Common myeloid progenitor, CD34-positive (primary cell): ENCODE measurements at regions not wholly inside any gene's neighbourhood (a gene's known extent, or its start where the extent isn't known, plus 50 kb on each side); places are given as distances from the start of the nearest gene placed in this dataset.

ENCODE experiments used
- CTCF ChIA-PET: fragments of 350-600 bp; sonication (Branson Sonifier 250); formaldehyde crosslinking; loops from one replicate; lab custom pipeline; 2021; ENCODE audit warnings: antibody characterized with exemption; lab: Charles Lee
- POLR2A ChIA-PET: fragments of 350-600 bp; sonication (Branson Sonifier 250); formaldehyde crosslinking; loops from one replicate; lab custom pipeline; 2021; ENCODE audit warnings: antibody characterized with exemption; lab: Charles Lee
- DNase-seq, 3 donors: peaks; one replicate each; pipeline versions ENCODE4 v3.0.0 to v3.0.0-alpha.2; 2013
- H3K27ac ChIP-seq, 2 experiments: 1 replicate in 1 of 2; 2 replicates in 1 of 2; pipeline ENCODE4 v1.7.0; 2013; ENCODE audit warnings: inconsistent platforms in 2 of 2, low read length in 2 of 2, mild to moderate bottlenecking in 2 of 2, low read depth in 1 of 2, moderate library complexity in 1 of 2; ENCODE audit not compliant: severe bottlenecking in 2 of 2, insufficient read depth in 1 of 2, poor library complexity in 1 of 2
- H3K27me3 ChIP-seq, 5 experiments: replicated peaks in 2 of 5; 1 replicate in 3 of 5; 2 replicates in 2 of 5; pipeline versions ENCODE4 v1.6.1 to v1.7.0; 2013; ENCODE audit warnings: low read length in 4 of 5, mild to moderate bottlenecking in 2 of 5, moderate library complexity in 2 of 5, inconsistent platforms in 1 of 5; ENCODE audit not compliant: insufficient read depth in 5 of 5, control insufficient read depth in 4 of 5
- H3K36me3 ChIP-seq, 4 experiments: 1 replicate in 2 of 4; 2 replicates in 2 of 4; pipeline versions ENCODE4 v1.6.1 to v1.7.0; 2013; ENCODE audit warnings: low read length in 3 of 4, control low read depth in 1 of 4, mild to moderate bottlenecking in 1 of 4; ENCODE audit not compliant: control insufficient read depth in 4 of 4, insufficient read depth in 4 of 4
- H3K4me1 ChIP-seq, 4 experiments: 1 replicate in 3 of 4; 2 replicates in 1 of 4; pipeline versions ENCODE4 v1.6.1 to v1.7.1; 2013; ENCODE audit warnings: low read length in 3 of 4, mild to moderate bottlenecking in 3 of 4, control low read depth in 1 of 4, inconsistent platforms in 1 of 4, moderate library complexity in 1 of 4; ENCODE audit not compliant: control insufficient read depth in 4 of 4, insufficient read depth in 4 of 4; ENCODE audit errors: control extremely low read depth in 1 of 4
- H3K4me3 ChIP-seq, 7 experiments: 1 replicate in 4 of 7; 2 replicates in 3 of 7; pipeline versions ENCODE4 v1.5.1 to v1.7.0; 2013; ENCODE audit warnings: mild to moderate bottlenecking in 7 of 7, low read length in 6 of 7, moderate library complexity in 6 of 7, inconsistent platforms in 2 of 7, low read depth in 2 of 7, control low read depth in 1 of 7; ENCODE audit not compliant: insufficient read depth in 4 of 7, control insufficient read depth in 1 of 7; ENCODE audit errors: extremely low read depth in 1 of 7
- H3K9me3 ChIP-seq, 5 experiments: 1 replicate in 4 of 5; 2 replicates in 1 of 5; pipeline versions ENCODE4 v1.6.1 to v1.7.1; 2013; ENCODE audit warnings: low read length in 4 of 5, mild to moderate bottlenecking in 2 of 5, inconsistent platforms in 1 of 5, low read depth in 1 of 5, moderate library complexity in 1 of 5; ENCODE audit not compliant: control insufficient read depth in 4 of 5, insufficient read depth in 2 of 5; ENCODE audit errors: control extremely low read depth in 1 of 5
- WGBS: methylation state at CpG from one replicate; pipeline ENCODE4 v1.1.5; 2013; ENCODE audit not compliant: insufficient coverage; 5-methylcytosine and 5-hydroxymethylcytosine counted together

- no peak overlapping the region for H3K4me3 ChIP-seq
Observed at GRCh38 chr5:67732921-67733320, 482.6 kb upstream of the PIK3R1 start.

GRCh38 chr5:67732471-67732870 lies 483.1 kb upstream of the PIK3R1 start:
- Histone ChIP-seq H3K9me3 (peaks cover 0 to 5% (median 0%) of the 10 kb centered on the region in 5 experiments), H3K27me3 (no peaks in the 10 kb centered on the region), H3K27ac (no peak overlapping the region), H3K4me1 (no peaks in the 10 kb centered on the region), H3K4me3 (no peak overlapping the region), H3K36me3 (no peaks in the 10 kb centered on the region)
- POLR2A ChIA-PET, result no interaction called here
- CTCF ChIA-PET, result no interaction called here
- DNase-seq, result no peak

More at GRCh38 chr5:67732921-67733320, 482.6 kb upstream of the PIK3R1 start:
- Histone ChIP-seq H3K27me3 (no peaks in the 10 kb centered on the region), H3K27ac (no peak overlapping the region), H3K9me3 (peaks cover 0 to 5% (median 0%) of the 10 kb centered on the region in 5 experiments), H3K4me1 (no peaks in the 10 kb centered on the region), H3K36me3 (no peaks in the 10 kb centered on the region)
- no peak for DNase-seq
- ChIA-PET POLR2A (no interaction called here), CTCF (no interaction called here)
- WGBS, result no CpG with 5 or more reads among the region's 2 CpGs

- no peak for DNase-seq
- Histone ChIP-seq H3K9me3 (peaks cover 0 to 5% (median 0%) of the 10 kb centered on the region in 5 experiments), H3K4me3 (no peak overlapping the region), H3K27ac (no peak overlapping the region), H3K36me3 (no peaks in the 10 kb centered on the region), H3K4me1 (no peaks in the 10 kb centered on the region), H3K27me3 (no peaks in the 10 kb centered on the region)
- WGBS, result 100% methylated on average over 1 of the region's 2 CpGs
- POLR2A ChIA-PET, result no interaction called here
- CTCF ChIA-PET, result no interaction called here
Observed at GRCh38 chr5:67731886-67732285, 483.7 kb upstream of the PIK3R1 start.

GRCh38 chr5:67730917-67731474 lies 484.6 kb upstream of the PIK3R1 start:
- no peaks in the 10 kb centered on the region for H3K36me3 ChIP-seq
- no peak for DNase-seq
- CTCF ChIA-PET, result no interaction called here
- H3K4me1 ChIP-seq, result no peaks in the 10 kb centered on the region
- WGBS, result no CpG with 5 or more reads among the region's 1 CpG
- H3K4me3 ChIP-seq, result no peak overlapping the region
- no peak overlapping the region for H3K27ac ChIP-seq
- H3K9me3 ChIP-seq, result peaks cover 0 to 5% (median 0%) of the 10 kb centered on the region in 5 experiments
- H3K27me3 ChIP-seq, result no peaks in the 10 kb centered on the region
- POLR2A ChIA-PET, result no interaction called here

GRCh38 chr5:67728326-67728890 lies 487.1 kb upstream of the PIK3R1 start:
- POLR2A ChIA-PET, result no interaction called here
- Histone ChIP-seq H3K27me3 (no peaks in the 10 kb centered on the region), H3K9me3 (no peaks in the 10 kb centered on the region), H3K36me3 (no peaks in the 10 kb centered on the region), H3K4me3 (no peak overlapping the region), H3K27ac (no peak overlapping the region), H3K4me1 (no peaks in the 10 kb centered on the region)
- CTCF ChIA-PET, result interaction anchor here (1.7 kb wide), 1 partner anchor 10 kb away, joined by 4 read pairs; no protein-coding TSS in a partner anchor
- no peak for DNase-seq
- WGBS, result no CpG with 5 or more reads among the region's 3 CpGs

GRCh38 chr5:67725604-67726003 lies 490.0 kb upstream of the PIK3R1 start:
- ChIA-PET CTCF (no interaction called here), POLR2A (no interaction called here)
- no CpG with 5 or more reads among the region's 1 CpG for WGBS

GRCh38 chr5:67724412-67725135 lies 491.0 kb upstream of the PIK3R1 start:
- Histone ChIP-seq H3K27ac (no peak overlapping the region), H3K27me3 (no peaks in the 10 kb centered on the region), H3K4me3 (no peak overlapping the region), H3K4me1 (no peaks in the 10 kb centered on the region), H3K36me3 (no peaks in the 10 kb centered on the region), H3K9me3 (no peaks in the 10 kb centered on the region)
- DNase-seq, result no peak
- ChIA-PET POLR2A (no interaction called here), CTCF (no interaction called here)
- WGBS, result 95% methylated on average over 2 of the region's 4 CpGs

More at GRCh38 chr5:67725604-67726003, 490.0 kb upstream of the PIK3R1 start:
- no peak overlapping the region for H3K27ac ChIP-seq
- H3K4me3 ChIP-seq, result no peak overlapping the region
- H3K27me3 ChIP-seq, result no peaks in the 10 kb centered on the region
- H3K9me3 ChIP-seq, result no peaks in the 10 kb centered on the region
- no peaks in the 10 kb centered on the region for H3K4me1 ChIP-seq
- DNase-seq, result no peak
- H3K36me3 ChIP-seq, result no peaks in the 10 kb centered on the region
